ENCODE measurements at regions not wholly inside any gene's neighbourhood (a gene's known extent, or its start where the extent isn't known, plus 50 kb on each side); places are given as distances from the start of the nearest gene placed in this dataset.

GRCh38 chr2:207356567-207356966 lies 173.2 kb upstream of the CREB1 start (continued):
- TF ChIP-seq MAFF (IDR thresholded peaks at IDR 0.05; ENCODE audit: low read length) (peak; percentile 95), KLF10 (CRISPR knock-in tag; IDR thresholded peaks at IDR 0.05) (no peak), HMG20B (CRISPR knock-in tag; IDR thresholded peaks at IDR 0.05) (no peak), ZNF316 (IDR thresholded peaks at IDR 0.05) (peak; percentile 92), PHF21A (IDR thresholded peaks at IDR 0.05; ENCODE audit: borderline replicate concordance, low read depth) (no peak)

GRCh38 chr2:207357216-207357615 lies 172.5 kb upstream of the CREB1 start:
- TF ChIP-seq CTCFL (IDR thresholded peaks at IDR 0.05; ENCODE audit: borderline replicate concordance, insufficient read depth, low read depth, low read length, poor library complexity, severe bottlenecking) (no peak), ZNF263 (CRISPR knock-in tag; IDR thresholded peaks at IDR 0.05; ENCODE audit: borderline replicate concordance) (no peak), FOXJ3 (CRISPR knock-in tag; IDR thresholded peaks at IDR 0.05) (no peak), CBFB (CRISPR knock-in tag; IDR thresholded peaks at IDR 0.05) (no peak), ZNF395 (CRISPR knock-in tag; IDR thresholded peaks at IDR 0.05) (no peak)
- Histone ChIP-seq H3K4me1 (replicated peaks in 1 of 2; ENCODE audit: control insufficient read depth in 2 of 2, insufficient read depth in 2 of 2, low read length in 2 of 2) (no peaks in the 10 kb centered on the region; a peak in 3 of 5 replicates), H3K9me3 (replicated peaks; ENCODE audit: control insufficient read depth, insufficient read depth, low read depth, low read length) (no peaks in the 10 kb centered on the region), H3K27me3 (ENCODE audit: control insufficient read depth in 2 of 2, insufficient read depth in 2 of 2, low read length in 2 of 2) (no peaks in the 10 kb centered on the region; a peak in 1 of 5 replicates), H3K4me3 (no peak overlapping the region), H3K27ac (ENCODE audit: extremely low read depth, low read depth, low read length) (no peak overlapping the region), H3K36me3 (ENCODE audit: control insufficient read depth, insufficient read depth, low read length) (no peaks in the 10 kb centered on the region), H3K79me2 (ENCODE audit: control insufficient read depth, insufficient read depth, low read length) (no peaks in the 10 kb centered on the region), H4K20me1 (replicated peaks; ENCODE audit: control insufficient read depth, insufficient read depth, low read length) (no peaks in the 10 kb centered on the region), H3K4me2 (ENCODE audit: insufficient read depth, low read length) (no peak overlapping the region), H3K9me1 (ENCODE audit: control insufficient read depth, insufficient read depth, low read length) (no peaks in the 10 kb centered on the region), H2AFZ (ENCODE audit: low read depth, low read length) (no peak overlapping the region), H3K9ac (ENCODE audit: insufficient read depth in 1 of 2, low read depth in 2 of 2, low read length in 2 of 2) (no peak overlapping the region)
- POLR2A ChIA-PET: no interaction called here
- BruUV-seq (replicated peaks): no TSS peak
- FAIRE-seq: no peak
- no peak for DNase-seq (ENCODE audit: extremely low read depth in 1 of 4, low spot score in 3 of 4)
- CTCF ChIA-PET (ENCODE audit: low intra/inter-chr PET ratio): no interaction called here
- in situ Hi-C loops (cut with MboI) (no loop called here), intact Hi-C loops (cut with micrococcal nuclease) (no loop called here)
- ATAC-seq: no peak
- 5% methylated on average over 2 of the region's 2 CpGs for WGBS (ENCODE audit: insufficient coverage, low coverage, missing lambda C conversion rate)

Measured in K562 (cell line).